ENCODE measurements at regions not wholly inside any gene's neighbourhood (a gene's known extent, or its start where the extent isn't known, plus 50 kb on each side); places are given as distances from the start of the nearest gene placed in this dataset.

DNA sequence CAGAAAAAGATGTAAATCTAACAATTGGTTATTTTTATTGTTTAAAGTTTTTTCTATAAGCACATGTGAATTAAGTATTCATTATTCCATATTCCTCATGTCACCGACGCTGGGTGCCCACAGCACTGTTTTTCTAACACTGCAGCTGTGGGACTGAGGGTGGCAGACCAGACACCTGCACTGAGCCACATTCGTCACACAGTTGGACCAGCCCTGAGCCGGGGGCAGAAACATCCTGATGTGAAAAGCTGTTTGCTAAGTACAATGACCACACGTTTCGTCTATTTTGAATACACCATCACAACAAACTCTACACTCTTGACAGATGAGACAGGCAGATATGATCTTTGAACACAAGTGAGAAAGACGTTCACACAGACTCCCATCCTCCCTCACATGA, 749.5 kb downstream of the KCNJ18 start:
- no peak for DNase-seq (ENCODE audit: low spot score)

- DNase-seq (ENCODE audit: low spot score), result no peak
Observed at GRCh38 chr17:22443061-22443460, 750.7 kb downstream of the KCNJ18 start.

GRCh38 chr17:22453181-22453580, 760.9 kb downstream of the KCNJ18 start:
- no peak for DNase-seq (ENCODE audit: low spot score)

GRCh38 chr17:22454070-22454999, 762.0 kb downstream of the KCNJ18 start:
- no peak for DNase-seq (ENCODE audit: low spot score)

DNA sequence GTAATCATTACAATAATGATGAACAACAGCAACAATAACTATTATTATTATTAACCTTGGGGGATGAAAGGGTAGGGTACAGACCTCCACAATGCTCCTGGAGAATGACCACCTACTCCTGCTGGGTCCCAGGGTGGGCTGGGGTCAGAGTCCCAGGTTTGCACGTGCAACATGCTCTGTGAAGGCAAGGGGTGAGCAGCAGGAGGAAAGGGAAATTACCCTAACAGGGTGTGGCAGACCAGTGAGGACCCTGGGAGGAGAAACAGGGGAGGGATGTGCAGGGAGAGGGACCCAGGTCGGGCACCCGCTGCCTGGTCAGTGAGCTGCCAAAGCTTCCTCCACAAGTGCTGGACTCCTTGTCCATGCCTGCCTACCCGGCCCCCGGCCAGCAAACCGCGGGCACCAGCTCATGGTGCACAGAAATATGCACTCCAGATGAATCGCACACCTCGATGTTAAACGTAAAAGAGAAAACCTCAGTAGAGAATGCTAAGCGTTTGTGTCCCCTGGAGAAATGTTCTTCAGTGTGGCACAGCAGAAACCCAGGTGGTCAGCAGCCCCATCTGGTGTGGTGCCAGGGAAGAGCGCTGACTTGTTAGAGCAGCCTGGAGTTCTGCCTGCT, 767.1 kb downstream of the KCNJ18 start:
- no peak for DNase-seq (ENCODE audit: low spot score)

DNA sequence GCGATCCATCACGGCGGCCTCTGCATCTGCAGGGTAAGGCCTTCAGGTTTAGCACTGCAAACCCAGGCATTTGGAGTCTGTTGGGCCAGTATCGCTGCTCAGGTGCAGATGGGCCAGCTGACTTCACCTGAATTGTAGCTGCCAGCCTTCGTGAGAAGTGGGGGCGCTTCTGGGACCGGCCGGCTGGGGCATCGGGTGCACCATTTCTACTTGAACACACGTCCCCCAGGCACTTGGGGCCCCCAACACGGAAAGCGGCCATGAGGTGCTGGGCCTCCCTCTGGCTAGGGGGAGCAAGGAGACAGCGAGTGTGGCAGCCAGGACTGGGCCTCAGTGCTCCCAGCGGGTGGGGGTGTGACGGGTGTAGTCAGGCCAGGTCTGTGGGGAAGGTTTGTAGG, 767.6 kb downstream of the KCNJ18 start:
- no peak for DNase-seq (ENCODE audit: low spot score)

- no peak for DNase-seq (ENCODE audit: low spot score)
Observed at GRCh38 chr17:22460461-22461063, 768.2 kb downstream of the KCNJ18 start.

GRCh38 chr17:22461460-22462145, 769.3 kb downstream of the KCNJ18 start:
- no peak for DNase-seq (ENCODE audit: low spot score)

GRCh38 chr17:22462461-22462860, 770.1 kb downstream of the KCNJ18 start:
- no peak for DNase-seq (ENCODE audit: low spot score)

DNA sequence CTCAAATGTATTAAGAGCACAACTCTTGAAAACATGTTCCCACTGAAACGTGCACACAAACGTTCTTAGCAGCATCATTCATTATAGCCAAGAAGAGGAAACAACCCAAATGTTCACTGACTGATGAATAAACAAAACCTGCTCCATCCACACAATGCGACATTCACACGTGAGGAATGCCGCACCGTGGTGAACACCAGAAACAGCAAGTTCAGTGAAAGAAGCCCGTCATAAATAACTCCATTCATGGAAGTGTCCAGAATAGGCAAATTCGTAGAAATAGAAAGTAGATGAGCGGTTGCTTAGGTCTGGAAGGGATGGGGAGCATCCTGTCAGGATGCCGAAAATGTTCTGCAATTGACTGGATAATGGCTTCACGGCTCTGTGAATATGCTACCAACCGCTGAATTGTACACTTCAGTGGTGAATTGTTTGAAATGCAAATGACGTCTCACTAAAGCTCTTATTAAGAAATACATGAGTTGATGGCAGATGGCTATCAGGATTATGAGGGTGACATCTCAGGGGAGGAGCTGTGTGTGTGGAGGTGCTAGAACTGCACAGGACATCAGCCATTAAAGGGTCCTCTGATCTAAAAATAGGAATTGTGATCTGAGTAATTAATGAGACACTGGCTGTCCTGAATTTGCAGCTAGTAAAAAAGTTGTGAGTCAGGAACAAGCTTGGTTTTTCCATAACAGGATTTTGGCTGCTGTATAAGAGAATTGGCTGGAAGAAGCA, 771.0 kb downstream of the KCNJ18 start:
- no peak for DNase-seq (ENCODE audit: low spot score)

DNA sequence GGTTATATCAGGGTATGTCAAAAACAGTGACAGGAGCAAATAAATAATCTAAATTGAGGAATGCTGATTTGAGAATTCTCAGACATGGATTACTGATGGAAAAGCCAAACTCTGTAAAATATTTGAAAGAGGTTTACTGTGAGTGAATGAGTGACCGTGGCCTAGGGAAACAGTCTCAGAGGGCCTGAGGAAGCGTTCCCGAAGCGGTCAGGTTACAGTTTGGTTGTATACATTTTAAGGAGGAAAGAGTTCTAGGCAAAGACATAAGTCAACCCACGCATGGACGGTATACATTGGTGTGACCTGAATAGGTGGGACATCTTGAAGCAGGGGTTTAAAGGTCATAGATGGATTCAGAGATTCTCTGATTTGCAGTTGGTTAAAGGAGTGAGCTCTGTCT, 771.7 kb downstream of the KCNJ18 start:
- no peak for DNase-seq (ENCODE audit: low spot score)

- DNase-seq (ENCODE audit: low spot score), result no peak
Observed at GRCh38 chr17:22467720-22468119, 775.4 kb downstream of the KCNJ18 start.

GRCh38 chr17:22469101-22469880, 777.0 kb downstream of the KCNJ18 start:
- no peak for DNase-seq (ENCODE audit: low spot score)

DNA sequence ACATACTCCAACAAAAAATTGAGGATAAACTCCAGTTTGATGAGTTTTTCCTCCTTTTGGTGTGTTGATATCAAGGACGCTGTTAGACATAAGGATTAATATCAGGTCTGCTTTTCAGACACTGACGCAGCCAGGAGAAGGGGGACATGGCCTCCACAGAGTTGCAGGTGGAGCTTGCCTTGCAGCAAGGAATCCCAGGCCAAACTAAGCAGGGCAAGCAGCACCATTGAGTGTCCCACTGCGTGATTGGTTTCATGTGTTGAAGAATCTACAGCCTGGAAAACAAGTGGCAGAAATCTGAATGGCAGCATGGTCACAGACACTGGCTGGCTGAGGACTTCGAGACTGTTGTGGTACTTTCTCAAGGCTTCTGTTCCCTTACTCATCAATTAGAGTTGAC, 777.6 kb downstream of the KCNJ18 start:
- no peak for DNase-seq (ENCODE audit: low spot score)

- DNase-seq (ENCODE audit: low spot score), result no peak
Observed at GRCh38 chr17:22470411-22471175, 778.3 kb downstream of the KCNJ18 start.

GRCh38 chr17:22484826-22485225, 792.5 kb downstream of the KCNJ18 start:
- DNase-seq (ENCODE audit: low spot score), result no peak

DNA sequence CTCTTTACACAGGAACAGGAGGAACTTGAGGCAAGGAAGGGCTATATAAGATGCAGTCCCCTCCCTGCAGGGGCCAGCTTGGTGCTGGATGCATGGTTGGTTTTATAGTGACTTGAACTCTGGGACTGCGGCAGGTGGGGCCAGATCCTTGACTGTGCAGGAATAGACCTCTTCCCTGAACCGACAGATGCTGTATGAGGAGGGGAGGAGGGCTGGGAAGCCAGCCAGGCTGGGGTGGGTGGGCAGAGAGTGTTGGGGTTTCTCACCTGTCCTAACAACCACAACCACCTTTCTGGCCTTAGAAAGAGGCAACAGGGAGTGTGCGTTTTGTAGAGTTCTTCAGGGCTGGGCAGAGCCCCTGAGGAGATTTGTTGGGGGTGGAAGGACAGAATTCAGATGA, 798.1 kb downstream of the KCNJ18 start:
- DNase-seq (ENCODE audit: low spot score), result no peak

DNA sequence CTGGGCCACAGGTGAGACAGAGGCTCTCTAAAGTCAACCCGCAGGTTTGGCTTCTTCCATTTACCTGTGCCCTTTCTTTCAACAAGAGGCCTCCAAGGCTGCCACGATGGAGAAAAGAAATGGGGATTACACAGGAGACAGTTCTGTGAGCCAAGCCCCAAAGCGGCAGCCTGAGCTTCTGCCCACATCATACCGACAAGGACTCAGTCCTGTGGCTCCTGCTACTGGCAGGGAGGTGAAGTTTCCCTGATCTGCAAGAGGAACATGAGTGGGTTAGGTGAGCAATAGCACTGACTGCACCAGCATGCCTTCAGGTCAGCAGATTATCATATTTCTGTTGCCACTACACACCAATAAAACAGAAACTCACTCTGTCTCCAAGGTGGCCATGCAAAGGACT, 800.0 kb downstream of the KCNJ18 start:
- DNase-seq (ENCODE audit: low spot score), result no peak

DNA sequence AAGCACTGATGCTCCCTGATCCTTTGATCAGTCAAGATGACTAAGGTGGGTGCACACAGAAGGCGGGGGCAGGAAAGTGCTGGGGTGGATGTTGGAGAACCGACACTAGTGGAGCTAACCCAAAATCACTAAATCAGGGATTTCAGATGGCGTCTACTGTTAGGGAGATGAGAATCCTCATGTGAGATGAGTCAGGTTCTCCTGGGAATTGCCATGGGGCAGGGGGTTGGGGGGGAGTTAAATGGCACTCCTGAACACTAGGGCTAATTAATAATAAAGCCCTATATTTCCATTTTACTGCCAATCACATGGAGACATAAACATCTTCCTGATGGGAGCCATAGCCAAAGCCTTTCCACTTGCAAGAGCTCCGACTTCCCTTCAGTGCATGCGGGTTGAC, 804.1 kb downstream of the KCNJ18 start:
- DNase-seq (ENCODE audit: low spot score), result no peak

GRCh38 chr17:22503322-22503899, 811.1 kb downstream of the KCNJ18 start:
- no peak for DNase-seq (ENCODE audit: low spot score)
